Peyer's patch (tissue), 4 donors: ENCODE measurements at regions not wholly inside any gene's neighbourhood (a gene's known extent, or its start where the extent isn't known, plus 50 kb on each side); places are given as distances from the start of the nearest gene placed in this dataset.
"Not testable (repeated sequence)": the region's sequence is repeated elsewhere in the genome, so short reads cannot be mapped to it uniquely, and the experiment has no call there.

Experiments
- CTCF ChIP-seq, 6 experiments: fragments of 450-650 bp in 4 of 6; fragments of 200-600 bp in 2 of 6; sonication (generic) in 1 of 6; IDR thresholded peaks; one replicate each; pipeline ENCODE4 v1.5.1; 2017 to 2019; ENCODE audit warnings: antibody characterized with exemption in 6 of 6, mild to moderate bottlenecking in 3 of 6, moderate library complexity in 1 of 6
- POLR2A ChIP-seq, 2 donors: fragments of 450-650 bp; IDR thresholded peaks; one replicate each; pipeline ENCODE4 v1.5.1; 2017; ENCODE audit warnings: antibody characterized with exemption in 2 of 2, mild to moderate bottlenecking in 2 of 2, moderate library complexity in 2 of 2

- TF ChIP-seq CTCF (IDR thresholded peaks at IDR 0.05): not testable (repeated sequence)
- peak; percentile 77 to 98 for TF ChIP-seq POLR2A (IDR thresholded peaks at IDR 0.05)
Observed at GRCh38 chr1:146386851-146387749, 158.3 kb upstream of the NOTCH2NLA start.
